ENCODE measurements at regions not wholly inside any gene's neighbourhood (a gene's known extent, or its start where the extent isn't known, plus 50 kb on each side); places are given as distances from the start of the nearest gene placed in this dataset.

GRCh38 chr2:118558846-118559245 lies 288.6 kb downstream of the EN1 start:
- TF ChIP-seq CTCF (IDR thresholded peaks at IDR 0.05; ENCODE audit: low read length), result no peak
- TF ChIP-seq EZH2 (IDR thresholded peaks at IDR 0.05; ENCODE audit: borderline replicate concordance, low read length), result no peak
